ENCODE measurements at regions not wholly inside any gene's neighbourhood (a gene's known extent, or its start where the extent isn't known, plus 50 kb on each side); places are given as distances from the start of the nearest gene placed in this dataset.

GRCh38 chr2:176709991-176710390 lies 440.7 kb downstream of the MTX2 start:
- TF ChIP-seq TCF7L2 (IDR thresholded peaks at IDR 0.05; ENCODE audit: low read depth, low read length) (no peak), REST (IDR thresholded peaks at IDR 0.05; ENCODE audit: insufficient read depth in 1 of 2, low read depth in 2 of 2, low read length in 1 of 2) (no peak), CTCF (IDR thresholded peaks at IDR 0.05) (no peak), POLR2AphosphoS5 (IDR thresholded peaks at IDR 0.05; ENCODE audit: low read depth, low read length) (no peak), SIN3A (IDR thresholded peaks at IDR 0.05; ENCODE audit: borderline replicate concordance, insufficient read depth, low read depth, low read length) (no peak)
- Histone ChIP-seq H3K36me3 (ENCODE audit: control insufficient read depth, insufficient read depth, low read length) (no peaks in the 10 kb centered on the region), H3K27me3 (ENCODE audit: control insufficient read depth, insufficient read depth, low read length) (peaks cover 5% of the 10 kb centered on the region; the same call in 1 of the 2 replicates), H3K27ac (ENCODE audit: low read length) (no peak overlapping the region), H3K4me3 (ENCODE audit: low read depth in 2 of 2, low read length in 2 of 2) (no peak overlapping the region), H3K4me1 (ENCODE audit: control insufficient read depth, insufficient read depth, low read length) (no peaks in the 10 kb centered on the region), H3K9me3 (ENCODE audit: control insufficient read depth, insufficient read depth, low read depth, low read length) (no peaks in the 10 kb centered on the region)
- no TSS peak for BruUV-seq (replicated peaks)
- ChIA-PET CTCF (no interaction called here), POLR2A (no interaction called here)
- ATAC-seq (no peak), DNase-seq (ENCODE audit: low read depth, low spot score) (no peak)
- intact Hi-C loops (cut with micrococcal nuclease; ENCODE audit: unreplicated experiment) (no loop called here), in situ Hi-C loops (cut with HindIII; ENCODE audit: low pct_unique_long_range_greater_than_20kb, low sequenced_read_pairs) (no loop called here)

GRCh38 chr2:176710657-176711186 lies 441.5 kb downstream of the MTX2 start:
- no TSS peak for BruUV-seq (replicated peaks)
- Histone ChIP-seq H3K4me3 (ENCODE audit: low read depth in 2 of 2, low read length in 2 of 2) (no peak overlapping the region), H3K27ac (ENCODE audit: low read length) (no peak overlapping the region), H3K36me3 (ENCODE audit: control insufficient read depth, insufficient read depth, low read length) (no peaks in the 10 kb centered on the region), H3K4me1 (ENCODE audit: control insufficient read depth, insufficient read depth, low read length) (no peaks in the 10 kb centered on the region), H3K27me3 (ENCODE audit: control insufficient read depth, insufficient read depth, low read length) (peaks cover 5% of the 10 kb centered on the region; the same call in 1 of the 2 replicates), H3K9me3 (ENCODE audit: control insufficient read depth, insufficient read depth, low read depth, low read length) (no peaks in the 10 kb centered on the region)
- ChIA-PET CTCF (no interaction called here), POLR2A (no interaction called here)
- in situ Hi-C loops (cut with HindIII; ENCODE audit: low pct_unique_long_range_greater_than_20kb, low sequenced_read_pairs) = no loop called here
- no peak for ATAC-seq
- no peak for DNase-seq (ENCODE audit: low read depth, low spot score)
- intact Hi-C loops (cut with micrococcal nuclease; ENCODE audit: unreplicated experiment) = no loop called here
- TF ChIP-seq REST (IDR thresholded peaks at IDR 0.05; ENCODE audit: insufficient read depth in 1 of 2, low read depth in 2 of 2, low read length in 1 of 2) (no peak), CTCF (IDR thresholded peaks at IDR 0.05) (no peak), SIN3A (IDR thresholded peaks at IDR 0.05; ENCODE audit: borderline replicate concordance, insufficient read depth, low read depth, low read length) (no peak), POLR2AphosphoS5 (IDR thresholded peaks at IDR 0.05; ENCODE audit: low read depth, low read length) (no peak), TCF7L2 (IDR thresholded peaks at IDR 0.05; ENCODE audit: low read depth, low read length) (no peak)
